ENCODE measurements at regions not wholly inside any gene's neighbourhood (a gene's known extent, or its start where the extent isn't known, plus 50 kb on each side); places are given as distances from the start of the nearest gene placed in this dataset.

DNA sequence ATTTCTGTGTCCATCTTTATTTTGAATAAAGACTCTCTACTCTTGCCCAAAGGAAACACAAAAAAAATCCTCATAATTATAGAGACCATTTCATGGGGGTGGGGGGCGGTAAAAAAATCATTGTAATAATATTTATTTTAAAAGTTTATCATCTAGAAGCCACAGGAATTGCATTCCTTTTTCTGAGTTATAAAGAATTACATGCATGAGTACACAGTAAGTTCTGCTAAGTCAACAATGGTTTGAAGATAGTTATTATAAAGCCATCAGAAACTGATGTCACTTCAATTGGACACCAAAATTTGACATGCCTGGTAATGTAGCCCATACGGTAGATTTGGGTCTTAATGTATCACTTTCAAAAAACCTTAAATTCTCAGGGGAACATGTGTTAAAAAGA, 478.1 kb upstream of the NR5A2 start:
- H3K4me3 ChIP-seq: no peak overlapping the region
- intact Hi-C loops (cut with DNase I): no loop called here
- no peaks in the 10 kb centered on the region for H3K27me3 ChIP-seq
- DNase-seq (ENCODE audit: low spot score in 2 of 2): no peak
- H3K4me1 ChIP-seq: no peaks in the 10 kb centered on the region
- H3K27ac ChIP-seq: no peak overlapping the region
- no peaks in the 10 kb centered on the region for H3K9me3 ChIP-seq
- no peaks in the 10 kb centered on the region for H3K36me3 ChIP-seq
- TF ChIP-seq CTCF (IDR thresholded peaks at IDR 0.05): no peak

DNA sequence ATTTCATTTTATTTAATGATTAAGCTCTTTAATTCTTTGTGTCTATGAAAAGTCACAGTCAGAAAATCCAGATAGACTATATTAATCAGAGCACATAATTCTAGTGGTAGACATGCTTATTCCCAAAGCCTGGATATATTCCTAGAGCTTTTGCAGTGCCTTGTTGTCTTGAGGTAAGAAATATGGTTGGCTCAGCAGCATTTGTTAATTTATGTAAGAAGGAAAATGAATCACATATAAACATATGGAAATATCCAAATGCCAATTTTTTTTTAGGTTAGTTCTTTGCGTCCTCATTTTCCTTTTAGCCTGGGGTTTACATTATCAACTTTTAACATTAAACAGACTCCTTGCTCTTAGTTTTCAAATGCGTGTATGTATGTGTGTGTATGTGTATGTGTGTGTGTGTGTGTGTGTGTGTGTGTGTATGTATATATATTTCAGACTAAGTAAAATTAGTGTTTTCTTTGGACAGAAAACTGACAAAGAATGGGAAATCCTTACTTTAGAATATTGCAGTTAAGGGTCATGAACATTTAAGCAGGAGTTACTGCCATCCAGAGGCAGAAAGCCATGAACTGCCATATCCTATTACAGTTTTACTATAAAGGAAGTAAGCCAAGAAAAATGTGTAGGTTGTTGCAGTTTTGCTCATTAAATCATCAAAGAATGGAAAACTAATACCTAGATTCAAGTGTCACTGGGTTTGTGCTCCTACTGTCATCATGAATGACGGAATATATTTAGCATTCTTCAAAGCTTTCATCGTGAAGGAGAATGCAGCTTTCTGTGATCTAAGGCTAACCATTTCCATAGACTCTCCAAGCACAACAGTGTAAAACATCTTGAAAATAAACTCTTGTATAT, 477.1 kb upstream of the NR5A2 start:
- Histone ChIP-seq H3K36me3 (no peaks in the 10 kb centered on the region), H3K27ac (no peak overlapping the region), H3K4me1 (no peaks in the 10 kb centered on the region), H3K9me3 (no peaks in the 10 kb centered on the region), H3K4me3 (no peak overlapping the region), H3K27me3 (no peaks in the 10 kb centered on the region)
- intact Hi-C loops (cut with DNase I): no loop called here
- TF ChIP-seq CTCF (IDR thresholded peaks at IDR 0.05): no peak
- no peak for DNase-seq (ENCODE audit: low spot score in 2 of 2)

DNA sequence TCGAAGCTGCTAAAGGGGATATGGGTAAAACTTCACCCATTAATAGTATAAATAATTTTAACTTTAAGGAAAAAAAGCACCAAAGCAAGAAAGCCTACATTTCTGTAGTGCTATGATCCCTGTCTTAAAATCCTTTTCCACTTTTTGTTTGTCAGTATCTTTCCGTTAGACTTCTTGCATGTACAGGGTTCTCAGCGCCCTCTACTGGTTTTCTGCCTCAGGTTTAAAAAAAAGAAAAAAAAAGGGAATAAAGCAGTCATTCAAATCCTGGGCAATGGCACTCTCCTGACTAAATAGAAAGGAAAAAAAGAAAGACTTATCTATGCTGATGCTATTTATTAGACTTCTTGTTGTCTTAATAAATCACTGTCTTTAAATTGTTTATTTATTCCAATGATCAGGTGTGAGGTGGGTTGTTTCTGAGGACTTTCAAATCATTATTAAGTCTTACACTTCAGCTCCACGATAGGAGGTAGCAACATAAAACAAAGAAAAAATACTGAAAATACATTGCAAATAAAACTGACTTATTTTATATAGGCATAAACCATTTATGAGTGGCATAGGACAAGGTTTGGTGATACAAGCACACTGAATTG, 475.4 kb upstream of the NR5A2 start:
- no peaks in the 10 kb centered on the region for H3K36me3 ChIP-seq
- intact Hi-C loops (cut with DNase I): no loop called here
- DNase-seq (ENCODE audit: low spot score in 2 of 2): no peak

GRCh38 chr1:199553104-199553503, 474.4 kb upstream of the NR5A2 start:
- Histone ChIP-seq H3K4me1 (no peaks in the 10 kb centered on the region), H3K27me3 (no peaks in the 10 kb centered on the region), H3K4me3 (no peak overlapping the region), H3K9me3 (no peaks in the 10 kb centered on the region), H3K36me3 (no peaks in the 10 kb centered on the region), H3K27ac (no peak overlapping the region)
- no peak for TF ChIP-seq CTCF (IDR thresholded peaks at IDR 0.05)
- DNase-seq (ENCODE audit: low spot score in 2 of 2): no peak
- intact Hi-C loops (cut with DNase I): no loop called here

More for the DNA sequence above, 475.4 kb upstream of the NR5A2 start:
- Histone ChIP-seq H3K4me1 (no peaks in the 10 kb centered on the region), H3K9me3 (no peaks in the 10 kb centered on the region), H3K4me3 (no peak overlapping the region), H3K27ac (no peak overlapping the region), H3K27me3 (no peaks in the 10 kb centered on the region)
- TF ChIP-seq CTCF (IDR thresholded peaks at IDR 0.05): peak in 2 of 3 experiments; percentile 17 to 48

DNA sequence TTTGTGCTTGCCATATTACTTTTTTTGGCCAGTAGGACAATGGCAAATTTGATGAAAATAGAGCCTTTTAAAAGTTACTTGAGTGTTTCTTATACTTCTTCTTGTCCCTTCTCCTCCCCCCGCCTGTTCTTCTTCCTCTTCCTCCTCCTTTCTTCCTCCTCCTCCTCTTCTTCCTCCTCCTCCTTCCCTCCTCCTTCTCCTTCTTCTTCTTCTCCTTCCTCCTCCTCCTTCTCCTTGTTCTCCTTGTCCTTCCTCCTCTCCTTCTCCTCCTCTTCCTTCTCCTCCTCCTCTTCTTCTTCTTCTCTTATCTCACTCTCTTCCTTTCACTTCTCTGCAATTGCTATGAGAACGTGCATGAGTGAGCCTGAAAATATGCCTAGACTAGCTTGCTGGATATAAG, 466.2 kb upstream of the NR5A2 start:
- intact Hi-C loops (cut with DNase I): no loop called here
- no peaks in the 10 kb centered on the region for H3K9me3 ChIP-seq
- no peak for DNase-seq (ENCODE audit: low spot score in 2 of 2)
- H3K4me1 ChIP-seq: no peaks in the 10 kb centered on the region
- TF ChIP-seq CTCF (IDR thresholded peaks at IDR 0.05): no peak
- no peak overlapping the region for H3K4me3 ChIP-seq
- H3K27ac ChIP-seq: no peak overlapping the region
- no peaks in the 10 kb centered on the region for H3K36me3 ChIP-seq
- H3K27me3 ChIP-seq: no peaks in the 10 kb centered on the region

All from ascending aorta (tissue), 2 donors.